ENCODE measurements at regions not wholly inside any gene's neighbourhood (a gene's known extent, or its start where the extent isn't known, plus 50 kb on each side); places are given as distances from the start of the nearest gene placed in this dataset.
A peak's percentile ranks its signal among the peaks of the same experiment; 100 is the strongest.
"Not testable (repeated sequence)": the region's sequence is repeated elsewhere in the genome, so short reads cannot be mapped to it uniquely, and the experiment has no call there.

DNA sequence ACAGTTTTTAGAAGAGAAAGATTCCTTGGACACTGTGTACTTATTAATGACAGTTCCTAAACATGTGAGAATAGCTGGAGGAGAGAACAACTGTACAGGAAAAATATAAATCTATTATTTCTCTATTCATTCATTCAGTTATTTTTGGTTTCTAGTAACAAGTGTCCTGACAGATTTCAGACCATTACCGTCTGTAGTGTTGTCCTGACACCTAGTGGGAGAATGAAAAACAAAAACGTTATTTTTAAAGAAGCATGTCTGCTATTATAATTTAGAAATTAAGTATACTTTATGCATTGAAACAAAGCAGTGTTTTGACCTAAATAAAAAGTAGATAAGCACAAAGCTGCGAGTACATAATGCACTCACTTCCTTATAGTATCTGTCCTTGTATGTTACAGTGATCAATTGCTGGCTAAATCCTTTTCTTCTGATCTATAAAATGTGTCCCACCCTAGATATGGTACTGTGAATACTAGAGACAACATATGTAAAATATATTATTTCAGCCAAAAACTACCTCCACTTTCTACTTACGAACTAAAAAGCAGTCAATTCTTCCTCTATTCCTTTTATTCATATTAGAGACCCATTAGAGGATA is 575.6 kb downstream of the ARL4A start:
- Mint-ChIP-seq H3K4me1 (no peaks in the 10 kb centered on the region), H3K36me3 (no peaks in the 10 kb centered on the region), H3K4me3 (no peak overlapping the region), H3K27me3 (peaks cover 4% of the 10 kb centered on the region), H3K9me3 (no peaks in the 10 kb centered on the region), H3K27ac (no peak overlapping the region)
- ATAC-seq (ENCODE audit: low read depth) (peak; percentile 59), DNase-seq (ENCODE audit: low spot score in 2 of 2) (peak in 1 of 2 donors; percentile 36)

DNA sequence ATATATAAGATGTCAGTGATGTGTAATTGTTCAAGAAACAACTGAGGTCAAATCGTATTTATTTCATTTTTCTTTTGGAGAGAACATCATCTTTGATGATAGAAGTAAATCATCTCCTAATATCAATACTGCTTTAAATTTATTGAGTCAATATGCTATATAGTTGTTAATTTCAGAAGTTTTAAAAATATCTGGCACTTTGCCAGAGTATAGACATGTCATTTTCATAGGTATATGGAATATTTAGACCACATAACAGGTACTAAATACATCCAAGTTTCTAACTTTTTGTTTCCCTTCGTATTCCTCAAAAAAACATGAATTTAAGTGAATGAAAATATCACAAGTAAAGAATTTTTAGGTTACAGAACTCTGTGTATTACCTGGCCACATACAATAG is 577.8 kb downstream of the ARL4A start:
- no peak for ATAC-seq (ENCODE audit: low read depth)
- Mint-ChIP-seq H3K27me3 (peaks cover 4% of the 10 kb centered on the region), H3K4me3 (no peak overlapping the region), H3K9me3 (no peaks in the 10 kb centered on the region), H3K36me3 (no peaks in the 10 kb centered on the region), H3K27ac (no peak overlapping the region), H3K4me1 (no peaks in the 10 kb centered on the region)
- DNase-seq (ENCODE audit: low spot score in 2 of 2), result no peak

DNA sequence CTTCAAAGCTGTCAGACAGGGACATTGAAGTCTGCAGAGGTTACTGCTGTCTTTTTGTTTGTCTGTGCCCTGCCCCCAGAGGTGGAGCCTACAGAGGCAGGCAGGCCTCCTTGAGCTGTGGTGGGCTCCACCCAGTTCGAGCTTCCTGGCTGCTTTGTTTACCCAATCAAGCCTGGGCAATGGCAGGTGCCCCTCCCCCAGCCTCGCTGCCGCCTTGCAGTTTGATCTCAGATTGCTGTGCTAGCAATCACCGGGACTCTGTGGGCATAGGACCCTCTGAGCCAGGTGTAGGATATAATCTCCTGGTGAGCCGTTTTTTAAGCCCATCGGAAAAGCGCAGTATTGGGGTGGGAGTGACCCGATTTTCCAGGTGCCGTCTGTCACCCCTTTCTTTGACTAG is 586.8 kb downstream of the ARL4A start:
- not testable (repeated sequence) for ATAC-seq (ENCODE audit: low read depth); H3K4me3 Mint-ChIP-seq; H3K4me1 Mint-ChIP-seq; H3K36me3 Mint-ChIP-seq; H3K27me3 Mint-ChIP-seq; H3K9me3 Mint-ChIP-seq; H3K27ac Mint-ChIP-seq; DNase-seq (ENCODE audit: low spot score in 2 of 2)

DNA sequence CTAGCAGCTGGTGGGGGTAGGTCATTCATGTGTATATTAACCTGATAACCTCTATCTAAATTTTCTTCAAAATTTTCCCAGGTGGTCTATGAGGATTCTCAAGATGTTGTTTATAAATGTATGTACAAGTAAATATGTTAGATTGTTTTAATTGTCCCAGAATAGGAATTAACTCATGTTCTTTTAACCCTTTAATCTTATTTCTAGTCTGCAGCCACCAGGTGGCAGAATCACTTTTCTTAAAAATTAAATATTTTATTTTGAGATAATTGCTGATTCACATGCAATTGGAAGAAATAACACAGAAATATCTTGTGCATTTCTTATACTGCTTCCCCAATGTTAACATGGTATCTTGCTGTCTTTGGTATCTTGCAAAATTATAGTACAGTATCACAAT is 589.5 kb downstream of the ARL4A start:
- Mint-ChIP-seq H3K4me1 (no peaks in the 10 kb centered on the region), H3K27me3 (peaks cover 7% of the 10 kb centered on the region), H3K36me3 (no peaks in the 10 kb centered on the region), H3K9me3 (no peaks in the 10 kb centered on the region), H3K27ac (no peak overlapping the region), H3K4me3 (no peak overlapping the region)
- ATAC-seq (ENCODE audit: low read depth) (no peak), DNase-seq (ENCODE audit: low spot score in 2 of 2) (no peak)

DNA sequence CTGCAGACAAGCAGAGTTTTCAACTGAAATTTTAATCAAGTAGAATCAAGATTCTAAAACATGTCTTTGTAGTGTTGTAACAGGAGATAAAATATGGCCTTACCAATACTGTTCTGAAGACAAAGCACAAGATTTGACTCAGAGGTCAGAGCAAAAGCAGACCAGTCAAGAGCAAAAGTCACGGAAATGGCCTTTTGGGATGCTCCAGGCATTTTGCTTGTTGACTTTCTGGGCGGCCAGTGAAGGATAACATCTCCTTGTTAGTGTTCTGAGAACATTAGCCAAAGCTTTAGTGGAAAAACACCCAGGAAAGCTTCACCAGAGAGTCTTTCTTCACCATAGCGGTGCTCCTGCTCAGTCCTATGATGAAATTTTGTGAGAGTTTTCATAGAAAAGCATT is 590.6 kb downstream of the ARL4A start:
- ATAC-seq (ENCODE audit: low read depth), result no peak
- Mint-ChIP-seq H3K9me3 (no peaks in the 10 kb centered on the region), H3K27ac (no peak overlapping the region), H3K27me3 (peaks cover 7% of the 10 kb centered on the region), H3K4me1 (no peaks in the 10 kb centered on the region), H3K4me3 (no peak overlapping the region), H3K36me3 (no peaks in the 10 kb centered on the region)
- DNase-seq (ENCODE audit: low spot score in 2 of 2), result no peak

DNA sequence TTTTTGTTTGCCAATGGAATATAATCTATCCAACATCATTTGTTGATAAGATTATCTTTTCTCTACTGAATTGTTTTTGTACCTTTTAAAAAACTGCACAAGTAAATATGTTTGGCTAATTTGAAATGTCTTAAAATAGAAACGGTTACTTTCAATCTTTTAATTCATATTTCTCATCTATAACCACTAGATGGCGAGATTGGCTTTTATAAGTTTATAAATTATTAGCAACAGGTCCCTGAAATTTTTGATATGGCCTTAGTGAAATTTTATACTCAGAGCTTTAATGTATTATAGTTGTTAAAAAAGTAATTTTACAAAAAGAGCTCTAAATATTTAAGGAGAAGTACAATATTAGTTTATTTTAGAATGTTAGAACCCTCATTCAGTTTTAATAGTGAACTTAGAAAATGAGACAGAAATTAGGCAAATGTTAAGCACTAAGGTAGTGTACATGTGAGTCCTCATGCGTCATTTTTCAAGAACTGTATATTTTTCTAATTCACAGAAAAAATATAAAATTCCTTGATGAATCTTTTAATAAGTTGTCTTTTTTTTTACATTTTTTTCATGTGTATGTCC is 592.5 kb downstream of the ARL4A start:
- no peak for ATAC-seq (ENCODE audit: low read depth)
- H3K4me3 Mint-ChIP-seq, result no peak overlapping the region
- H3K36me3 Mint-ChIP-seq, result no peaks in the 10 kb centered on the region
- H3K9me3 Mint-ChIP-seq, result no peaks in the 10 kb centered on the region
- no peaks in the 10 kb centered on the region for H3K4me1 Mint-ChIP-seq
- peaks cover 3% of the 10 kb centered on the region for H3K27me3 Mint-ChIP-seq
- DNase-seq (ENCODE audit: low spot score in 2 of 2), result no peak
- H3K27ac Mint-ChIP-seq, result no peak overlapping the region

DNA sequence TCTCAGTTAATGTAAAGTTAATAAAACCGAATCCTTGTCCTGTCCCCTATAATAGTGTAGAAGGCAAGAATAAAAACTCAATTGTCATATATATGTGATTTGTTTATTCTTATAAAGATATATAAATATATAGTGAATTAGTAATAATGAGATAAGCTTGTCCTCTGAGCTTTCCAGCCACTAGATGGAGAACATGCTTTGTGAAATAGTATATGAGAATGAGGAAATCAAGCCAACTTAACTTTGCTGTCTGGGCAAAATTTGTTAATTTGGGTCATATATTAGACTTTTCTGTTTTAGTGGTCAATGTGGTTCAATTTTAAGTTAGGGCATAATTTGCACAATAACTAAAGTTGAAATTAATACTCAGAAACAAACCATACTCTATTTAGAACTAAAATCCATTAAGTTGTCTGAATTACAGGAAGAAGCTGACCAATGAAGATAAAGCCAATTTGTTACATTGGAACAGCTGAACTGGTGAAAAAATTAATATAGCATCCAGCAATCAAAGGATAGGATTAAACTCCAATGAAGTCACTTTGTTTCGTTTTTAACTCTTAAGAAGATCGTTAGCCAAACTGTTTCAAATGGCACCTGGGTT is 595.0 kb downstream of the ARL4A start:
- DNase-seq (ENCODE audit: low spot score in 2 of 2), result no peak
- Mint-ChIP-seq H3K9me3 (no peaks in the 10 kb centered on the region), H3K27ac (no peak overlapping the region), H3K4me3 (no peak overlapping the region), H3K27me3 (peaks cover under 1% of the 10 kb centered on the region), H3K36me3 (no peaks in the 10 kb centered on the region), H3K4me1 (no peaks in the 10 kb centered on the region)
- ATAC-seq (ENCODE audit: low read depth), result no peak

DNA sequence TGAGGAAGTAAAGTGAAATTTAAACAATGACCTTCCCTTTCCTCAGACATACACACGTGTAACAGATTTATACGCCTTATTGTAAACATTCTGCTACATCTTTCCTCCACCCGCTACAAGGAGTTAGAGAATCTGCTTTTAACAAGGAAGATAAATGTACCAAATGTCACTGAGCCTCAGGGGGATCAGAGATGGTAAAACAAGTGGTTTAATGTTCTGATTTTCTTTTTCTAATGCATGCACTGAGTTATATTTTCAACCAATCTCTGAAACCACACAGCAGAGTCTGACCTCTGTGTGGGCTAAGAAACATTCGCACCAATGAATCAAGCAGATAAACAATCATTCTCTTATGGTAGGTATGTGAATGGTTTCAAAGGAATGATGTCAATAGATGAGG is 599.5 kb downstream of the ARL4A start:
- Mint-ChIP-seq H3K4me1 (no peaks in the 10 kb centered on the region), H3K9me3 (no peaks in the 10 kb centered on the region), H3K27ac (no peak overlapping the region), H3K27me3 (no peaks in the 10 kb centered on the region), H3K36me3 (no peaks in the 10 kb centered on the region), H3K4me3 (no peak overlapping the region)
- no peak for ATAC-seq (ENCODE audit: low read depth)
- no peak for DNase-seq (ENCODE audit: low spot score in 2 of 2)

DNA sequence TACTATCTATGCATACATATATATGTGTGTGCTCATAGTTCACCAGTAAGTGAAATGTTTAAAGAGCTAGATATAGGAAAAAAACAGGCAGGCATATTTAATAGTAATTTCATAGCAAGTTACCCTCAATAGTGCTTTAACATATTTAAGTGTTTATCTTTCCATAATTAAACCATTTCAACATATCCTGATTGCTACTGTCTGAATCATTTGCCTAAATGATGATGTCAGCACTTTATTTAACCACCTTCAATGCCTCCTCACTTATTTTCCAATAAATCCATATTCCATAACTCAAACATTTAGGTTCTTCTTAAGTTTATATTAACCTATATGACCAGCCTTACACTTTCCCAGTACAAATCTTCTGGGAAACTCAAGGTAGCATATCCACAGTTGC is 601.1 kb downstream of the ARL4A start:
- DNase-seq (ENCODE audit: low spot score in 2 of 2), result no peak
- no peak overlapping the region for H3K4me3 Mint-ChIP-seq
- no peaks in the 10 kb centered on the region for H3K36me3 Mint-ChIP-seq
- H3K27me3 Mint-ChIP-seq, result no peaks in the 10 kb centered on the region
- H3K4me1 Mint-ChIP-seq, result no peaks in the 10 kb centered on the region
- no peaks in the 10 kb centered on the region for H3K9me3 Mint-ChIP-seq
- no peak overlapping the region for H3K27ac Mint-ChIP-seq
- no peak for ATAC-seq (ENCODE audit: low read depth)

DNA sequence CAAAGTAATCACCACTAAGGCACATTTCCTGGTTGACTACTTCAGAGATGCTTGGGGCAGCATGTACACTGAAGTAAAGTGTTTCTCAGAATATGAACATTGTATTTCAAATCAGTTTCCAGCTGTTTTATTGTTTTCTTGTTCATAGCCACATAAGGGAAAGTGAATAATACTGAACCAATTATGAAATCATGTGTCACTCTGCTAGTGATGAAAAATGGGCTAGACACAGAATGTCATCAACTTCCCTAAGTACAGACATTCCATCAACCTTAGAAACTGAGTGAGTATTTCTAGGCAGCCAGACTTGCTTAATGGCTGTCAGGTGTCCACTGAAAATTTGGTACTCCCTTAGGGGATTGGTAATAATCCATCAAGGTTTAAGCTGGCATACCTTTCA is 603.5 kb downstream of the ARL4A start:
- no peaks in the 10 kb centered on the region for H3K36me3 Mint-ChIP-seq
- H3K27ac Mint-ChIP-seq, result no peak overlapping the region
- H3K9me3 Mint-ChIP-seq, result no peaks in the 10 kb centered on the region
- ATAC-seq (ENCODE audit: low read depth) (no peak), DNase-seq (ENCODE audit: low spot score in 2 of 2) (no peak)
- no peak overlapping the region for H3K4me3 Mint-ChIP-seq
- H3K4me1 Mint-ChIP-seq, result no peaks in the 10 kb centered on the region
- no peaks in the 10 kb centered on the region for H3K27me3 Mint-ChIP-seq

DNA sequence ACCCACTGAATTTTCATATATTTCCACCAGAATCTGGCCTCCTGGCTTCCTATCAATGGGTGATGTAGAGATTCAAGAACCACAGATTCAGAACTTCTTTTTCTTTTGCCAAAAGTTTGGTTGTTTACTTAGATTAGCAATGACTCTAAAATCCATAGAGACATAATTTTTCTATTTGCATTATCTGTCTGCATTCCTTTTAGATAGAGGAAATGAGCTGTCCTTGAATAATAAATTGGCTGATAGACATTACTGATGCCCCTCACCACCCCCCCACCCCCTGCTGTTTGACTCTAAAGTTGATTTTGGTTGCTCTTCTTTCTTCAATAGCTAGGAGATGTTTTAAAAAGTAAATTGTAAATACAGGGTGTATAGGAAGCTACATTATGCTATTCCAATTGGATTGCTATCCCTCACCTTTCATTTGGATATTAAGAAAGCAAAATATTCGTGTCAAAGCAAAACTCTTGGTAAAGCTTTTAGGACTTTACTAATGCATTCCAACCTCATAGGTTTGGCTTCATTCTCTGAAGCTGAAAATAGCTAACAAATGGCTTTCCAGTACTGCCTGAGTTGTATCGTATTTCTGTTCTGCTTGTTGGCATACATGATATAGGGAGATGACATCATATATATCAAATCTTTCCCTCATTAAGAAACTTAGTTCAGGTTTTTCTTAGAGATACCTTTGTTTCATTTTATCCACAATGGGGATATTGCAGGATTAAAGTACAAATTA is 606.0 kb downstream of the ARL4A start:
- DNase-seq (ENCODE audit: low spot score in 2 of 2) (no peak), ATAC-seq (ENCODE audit: low read depth) (no peak)
- no peaks in the 10 kb centered on the region for H3K4me1 Mint-ChIP-seq
- H3K27ac Mint-ChIP-seq, result no peak overlapping the region
- no peaks in the 10 kb centered on the region for H3K36me3 Mint-ChIP-seq
- H3K9me3 Mint-ChIP-seq, result no peaks in the 10 kb centered on the region
- H3K4me3 Mint-ChIP-seq, result no peak overlapping the region
- H3K27me3 Mint-ChIP-seq, result no peaks in the 10 kb centered on the region

DNA sequence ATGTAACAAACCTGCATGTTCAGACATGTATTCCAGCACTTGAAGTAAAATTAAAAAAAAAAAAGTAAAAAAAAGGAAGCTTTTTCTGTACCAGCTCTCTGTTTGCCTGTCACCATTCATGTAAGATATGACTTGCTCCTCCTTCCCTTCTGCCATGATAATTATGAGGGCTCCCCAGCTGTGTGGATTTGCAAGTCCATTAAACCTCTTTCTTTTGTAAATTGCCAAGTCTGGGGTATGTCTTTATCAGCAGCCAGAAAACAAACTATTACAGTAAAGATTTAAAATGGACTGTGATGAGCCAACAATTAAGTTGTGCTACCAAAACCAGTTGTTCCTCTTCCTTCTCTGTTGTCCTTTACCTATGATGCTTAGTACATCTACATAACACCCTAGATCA is 619.6 kb downstream of the ARL4A start:
- Mint-ChIP-seq H3K27me3 (no peaks in the 10 kb centered on the region), H3K27ac (no peak overlapping the region), H3K4me3 (no peak overlapping the region), H3K36me3 (no peaks in the 10 kb centered on the region), H3K4me1 (no peaks in the 10 kb centered on the region), H3K9me3 (peaks cover 2% of the 10 kb centered on the region)
- DNase-seq (ENCODE audit: low spot score in 2 of 2) (no peak), ATAC-seq (ENCODE audit: low read depth) (no peak)

DNA sequence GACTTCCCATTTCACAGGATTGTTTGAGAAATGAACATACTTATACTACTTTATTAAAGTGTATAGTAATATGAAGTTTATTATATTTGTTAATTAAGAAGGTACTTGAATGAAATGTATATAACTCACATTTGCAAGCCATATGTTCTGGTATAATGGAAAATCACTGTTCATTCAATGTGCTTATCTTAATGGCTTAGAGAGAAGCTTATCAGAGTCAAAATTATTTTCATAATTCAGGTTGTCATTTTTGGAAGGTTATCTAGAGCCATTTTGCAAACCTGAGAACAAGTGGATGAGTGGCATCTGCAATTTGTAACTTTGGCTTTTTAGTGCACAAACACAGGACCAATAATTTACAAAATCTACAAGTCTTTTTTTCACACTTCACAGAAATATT is 621.0 kb downstream of the ARL4A start:
- DNase-seq (ENCODE audit: low spot score in 2 of 2) (no peak), ATAC-seq (ENCODE audit: low read depth) (no peak)
- Mint-ChIP-seq H3K4me1 (no peaks in the 10 kb centered on the region), H3K27ac (no peak overlapping the region), H3K9me3 (peaks cover 2% of the 10 kb centered on the region), H3K4me3 (no peak overlapping the region), H3K27me3 (no peaks in the 10 kb centered on the region), H3K36me3 (no peaks in the 10 kb centered on the region)

DNA sequence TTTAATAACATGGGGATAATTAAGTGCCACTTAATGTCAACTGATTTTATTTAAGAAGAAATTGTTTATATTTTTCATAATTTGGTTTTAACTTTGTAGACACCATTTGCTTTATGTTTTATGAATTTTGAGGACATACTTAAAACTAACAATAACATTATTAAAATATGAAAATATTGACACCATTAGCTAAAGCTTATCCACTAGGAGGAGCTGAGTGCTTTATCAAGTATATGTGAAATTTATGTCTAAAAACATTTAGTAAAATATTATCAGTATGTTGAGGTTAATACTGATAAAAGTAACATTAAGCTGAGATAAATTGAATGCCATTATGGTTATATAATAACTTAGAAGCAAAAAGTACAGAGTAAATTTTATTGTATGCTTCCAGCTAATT is 622.1 kb downstream of the ARL4A start:
- Mint-ChIP-seq H3K27me3 (no peaks in the 10 kb centered on the region), H3K36me3 (no peaks in the 10 kb centered on the region), H3K4me1 (no peaks in the 10 kb centered on the region), H3K9me3 (peaks cover 2% of the 10 kb centered on the region), H3K27ac (no peak overlapping the region), H3K4me3 (no peak overlapping the region)
- DNase-seq (ENCODE audit: low spot score in 2 of 2), result no peak
- no peak for ATAC-seq (ENCODE audit: low read depth)

All from memory B cell (primary cell).